ENCODE measurements at regions not wholly inside any gene's neighbourhood (a gene's known extent, or its start where the extent isn't known, plus 50 kb on each side); places are given as distances from the start of the nearest gene placed in this dataset.

DNA sequence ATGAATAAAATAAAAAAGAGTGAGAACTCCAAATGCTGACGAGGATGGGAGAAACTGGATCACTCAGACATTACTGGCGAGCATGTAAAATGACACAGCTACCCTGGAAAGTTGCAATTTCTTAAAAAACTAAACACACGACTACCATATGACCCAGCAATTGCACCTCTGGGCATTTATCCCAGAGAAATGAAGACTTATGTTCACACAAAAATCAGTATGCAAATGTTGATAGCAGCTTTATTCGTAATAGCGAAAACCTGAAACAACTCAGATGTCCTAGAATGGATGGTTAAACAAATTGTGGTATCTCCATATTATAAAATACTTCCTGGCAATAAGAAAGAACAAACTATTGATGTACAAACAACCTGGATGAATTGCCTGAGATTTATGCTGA is 357.2 kb upstream of the ASIC2 start:
- no peaks in the 10 kb centered on the region for H3K9me3 ChIP-seq
- DNase-seq (ENCODE audit: low spot score) = no peak
- H3K36me3 ChIP-seq = no peaks in the 10 kb centered on the region
- TF ChIP-seq, protein P1, sequence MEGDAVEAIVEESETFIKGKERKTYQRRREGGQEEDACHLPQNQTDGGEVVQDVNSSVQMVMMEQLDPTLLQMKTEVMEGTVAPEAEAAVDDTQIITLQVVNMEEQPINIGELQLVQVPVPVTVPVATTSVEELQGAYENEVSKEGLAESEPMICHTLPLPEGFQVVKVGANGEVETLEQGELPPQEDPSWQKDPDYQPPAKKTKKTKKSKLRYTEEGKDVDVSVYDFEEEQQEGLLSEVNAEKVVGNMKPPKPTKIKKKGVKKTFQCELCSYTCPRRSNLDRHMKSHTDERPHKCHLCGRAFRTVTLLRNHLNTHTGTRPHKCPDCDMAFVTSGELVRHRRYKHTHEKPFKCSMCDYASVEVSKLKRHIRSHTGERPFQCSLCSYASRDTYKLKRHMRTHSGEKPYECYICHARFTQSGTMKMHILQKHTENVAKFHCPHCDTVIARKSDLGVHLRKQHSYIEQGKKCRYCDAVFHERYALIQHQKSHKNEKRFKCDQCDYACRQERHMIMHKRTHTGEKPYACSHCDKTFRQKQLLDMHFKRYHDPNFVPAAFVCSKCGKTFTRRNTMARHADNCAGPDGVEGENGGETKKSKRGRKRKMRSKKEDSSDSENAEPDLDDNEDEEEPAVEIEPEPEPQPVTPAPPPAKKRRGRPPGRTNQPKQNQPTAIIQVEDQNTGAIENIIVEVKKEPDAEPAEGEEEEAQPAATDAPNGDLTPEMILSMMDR (IDR thresholded peaks at IDR 0.05) = no peak
- H3K27me3 ChIP-seq = no peaks in the 10 kb centered on the region
- peaks cover 0 to 6% of the 10 kb centered on the region in 2 donors for H3K4me1 ChIP-seq
- no peak overlapping the region for H3K27ac ChIP-seq
- H3K4me3 ChIP-seq = no peak overlapping the region

DNA sequence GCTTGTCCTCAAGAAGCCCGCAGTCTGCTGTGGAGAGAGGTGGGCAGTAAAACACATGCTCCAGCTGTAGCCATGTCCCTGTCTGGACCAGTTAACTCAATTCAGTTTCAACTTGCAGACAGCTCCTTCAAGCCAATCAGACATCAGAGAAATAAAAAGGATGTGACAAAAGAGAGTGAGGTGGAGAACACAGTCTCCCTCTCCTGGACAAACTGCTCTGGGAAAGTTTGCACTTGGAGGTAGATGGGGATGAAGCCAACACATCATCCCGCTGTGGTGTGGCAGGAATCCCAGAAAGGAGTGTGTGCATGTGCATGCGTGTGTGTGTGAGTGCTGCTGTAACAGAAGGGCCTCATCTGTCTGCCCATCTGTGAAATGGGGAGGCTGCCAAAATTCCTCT is 358.6 kb upstream of the ASIC2 start:
- H3K9me3 ChIP-seq = no peaks in the 10 kb centered on the region
- TF ChIP-seq, protein P1 (IDR thresholded peaks at IDR 0.05) = no peak
- no peaks in the 10 kb centered on the region for H3K36me3 ChIP-seq
- no peak overlapping the region for H3K27ac ChIP-seq
- H3K4me1 ChIP-seq = peaks cover 0 to 6% of the 10 kb centered on the region in 2 donors
- DNase-seq (ENCODE audit: low spot score) = no peak
- no peak overlapping the region for H3K4me3 ChIP-seq
- H3K27me3 ChIP-seq = no peaks in the 10 kb centered on the region

DNA sequence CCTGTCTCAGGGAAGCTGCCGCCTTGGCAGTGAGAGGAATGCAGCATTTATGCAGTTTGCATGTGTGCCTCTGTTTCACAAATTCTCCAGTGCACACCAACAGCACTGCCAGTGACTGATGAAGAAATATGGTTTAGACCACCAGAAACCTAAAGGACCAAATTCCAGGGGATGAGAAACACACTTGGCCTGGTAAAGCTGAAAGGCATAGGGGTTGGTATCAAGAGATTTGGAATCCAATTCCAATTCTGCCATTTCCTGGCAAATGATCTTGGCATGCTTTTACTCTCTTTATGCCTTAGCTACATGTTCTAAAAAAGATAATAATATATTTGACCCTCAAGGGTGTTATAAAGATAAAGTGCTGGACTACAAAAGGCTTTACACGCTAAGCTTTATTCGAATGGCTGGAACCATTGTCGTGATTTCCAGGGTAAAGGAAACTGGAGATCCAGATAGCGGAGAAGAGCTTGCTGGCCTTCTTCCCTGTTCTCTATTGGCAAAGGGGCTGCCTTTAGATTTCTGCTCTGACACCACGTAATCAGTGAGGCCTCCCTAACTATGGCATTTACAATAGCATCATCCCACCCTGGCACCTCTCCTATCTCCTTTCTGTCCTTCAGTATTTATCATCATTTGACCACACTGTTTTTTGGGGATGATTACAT is 359.8 kb upstream of the ASIC2 start:
- no peaks in the 10 kb centered on the region for H3K9me3 ChIP-seq
- H3K27me3 ChIP-seq = no peaks in the 10 kb centered on the region
- H3K27ac ChIP-seq = no peak overlapping the region
- H3K4me3 ChIP-seq = no peak overlapping the region
- no peaks in the 10 kb centered on the region for H3K36me3 ChIP-seq
- no peak for DNase-seq (ENCODE audit: low spot score)
- peaks cover 0 to 6% of the 10 kb centered on the region in 2 donors for H3K4me1 ChIP-seq
- TF ChIP-seq, protein P1 (IDR thresholded peaks at IDR 0.05) = no peak

DNA sequence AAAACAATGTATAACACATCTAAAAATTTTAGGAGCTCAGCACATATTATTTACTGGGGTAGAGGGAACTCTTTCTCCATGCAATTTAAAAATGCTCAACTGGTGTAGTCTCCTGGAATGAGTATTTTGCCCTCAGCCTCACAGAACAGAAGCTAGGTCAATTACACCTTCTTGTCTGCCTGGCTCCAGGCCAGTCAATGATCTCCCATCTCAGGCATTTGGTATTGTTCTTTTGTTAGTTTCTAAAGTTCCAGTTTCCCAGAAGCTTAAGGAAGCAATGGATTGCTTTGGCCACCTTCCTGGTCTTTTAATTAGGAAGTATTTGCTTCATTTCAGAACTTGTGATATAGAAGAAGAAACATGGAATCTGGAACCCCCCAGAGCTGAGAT is 360.3 kb upstream of the ASIC2 start:
- TF ChIP-seq, protein P1 (IDR thresholded peaks at IDR 0.05) = no peak
- Histone ChIP-seq H3K4me1 (peaks cover 0 to 6% of the 10 kb centered on the region in 2 donors), H3K27ac (no peak overlapping the region), H3K4me3 (no peak overlapping the region), H3K27me3 (no peaks in the 10 kb centered on the region), H3K9me3 (no peaks in the 10 kb centered on the region), H3K36me3 (no peaks in the 10 kb centered on the region)
- no peak for DNase-seq (ENCODE audit: low spot score)

DNA sequence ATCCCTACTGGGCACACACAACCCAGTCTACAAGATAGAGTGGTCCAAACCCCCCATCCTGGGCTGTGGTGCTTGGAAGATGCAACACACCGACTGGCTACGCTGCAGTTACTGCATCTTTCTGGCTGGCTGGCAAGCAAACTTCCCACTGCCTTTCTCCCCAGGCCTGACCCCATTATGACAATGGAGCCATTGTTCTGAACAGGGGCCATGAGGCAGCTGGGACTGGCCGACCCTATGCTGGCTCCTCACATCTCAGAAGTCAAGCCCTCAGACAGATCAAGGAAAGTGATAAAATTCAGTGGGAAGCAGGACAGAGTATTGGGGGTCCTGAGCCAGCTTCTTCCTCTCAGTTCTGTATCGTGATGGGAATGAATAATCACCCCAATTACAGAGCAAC is 364.1 kb upstream of the ASIC2 start:
- Histone ChIP-seq H3K27me3 (no peaks in the 10 kb centered on the region), H3K36me3 (no peaks in the 10 kb centered on the region), H3K4me3 (no peak overlapping the region), H3K27ac (no peak overlapping the region), H3K9me3 (no peaks in the 10 kb centered on the region), H3K4me1 (peaks cover 0 to 6% of the 10 kb centered on the region in 2 donors)
- TF ChIP-seq, protein P1 (IDR thresholded peaks at IDR 0.05) = no peak
- no peak for DNase-seq (ENCODE audit: low spot score)

DNA sequence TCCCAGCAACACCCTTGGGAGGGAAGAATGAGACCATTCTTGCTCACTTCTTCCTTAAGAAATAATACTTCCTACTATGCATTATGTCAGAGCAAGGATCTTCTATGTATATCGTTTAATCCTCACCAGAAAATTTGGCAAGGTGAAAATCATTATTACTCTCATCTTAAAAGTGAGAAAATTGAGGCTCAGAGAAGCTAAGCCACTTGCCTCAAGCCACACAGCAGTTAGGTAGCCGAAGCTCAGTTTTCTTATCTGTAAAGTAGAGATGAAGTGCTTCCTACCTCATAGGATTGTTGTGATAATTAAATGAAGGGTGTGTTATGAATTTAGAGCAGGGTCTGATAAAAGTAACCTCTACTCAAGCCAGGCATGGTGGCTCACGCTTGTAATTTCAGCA is 368.9 kb upstream of the ASIC2 start:
- H3K36me3 ChIP-seq = no peaks in the 10 kb centered on the region
- H3K9me3 ChIP-seq = no peaks in the 10 kb centered on the region
- H3K4me1 ChIP-seq = peaks cover 0 to under 1% of the 10 kb centered on the region in 2 donors
- no peak overlapping the region for H3K27ac ChIP-seq
- DNase-seq (ENCODE audit: low spot score) = no peak
- H3K27me3 ChIP-seq = no peaks in the 10 kb centered on the region
- no peak overlapping the region for H3K4me3 ChIP-seq
- TF ChIP-seq, protein P1 (IDR thresholded peaks at IDR 0.05) = no peak
